PC-9 (cell line): ENCODE measurements at regions not wholly inside any gene's neighbourhood (a gene's known extent, or its start where the extent isn't known, plus 50 kb on each side); places are given as distances from the start of the nearest gene placed in this dataset.

Experiments
- BruUV-seq: library from RNA; stranded (reverse); fragments of 400-500 nt; replicated peaks from 2 replicates; lab custom pipeline; 2021; lab: Mats Ljungman, UMichigan
- CTCF ChIA-PET: fragments of 300-600 bp; sonication (Branson Sonifier 250); formaldehyde crosslinking; loops from one replicate; lab custom pipeline; 2022; ENCODE audit warnings: antibody characterized with exemption; lab: Charles Lee
- POLR2A ChIA-PET: fragments of 300-600 bp; sonication (Branson Sonifier 250); formaldehyde crosslinking; loops from one replicate; lab custom pipeline; 2022; ENCODE audit warnings: antibody characterized with exemption; ENCODE audit not compliant: unreplicated experiment; lab: Charles Lee
- DNase-seq, 2 experiments: peaks; one replicate each; pipeline versions ENCODE4 v3.0.0 to v3.0.0-alpha.2; 2015 to 2022; ENCODE audit warnings: mixed read lengths in 1 of 2
- H2AFZ ChIP-seq: fragments of 200-600 bp; sonication (generic); 2 replicates; pipeline ENCODE4 v1.8.1; 2017; ENCODE audit warnings: antibody characterized with exemption
- H3F3A ChIP-seq: fragments of 200-600 bp; sonication (generic); 2 replicates; pipeline ENCODE4 v1.8.1; 2017; ENCODE audit warnings: antibody characterized with exemption, mild to moderate bottlenecking, low read depth; ENCODE audit not compliant: insufficient read depth
- H3K27ac ChIP-seq: fragments of 200-600 bp; sonication (generic); 2 replicates; pipeline ENCODE4 v1.6.1; 2016; ENCODE audit warnings: mixed run types
- H3K27me3 ChIP-seq: fragments of 200-600 bp; sonication (generic); 2 replicates; pipeline ENCODE4 v1.6.1; 2016; ENCODE audit warnings: low read depth, mixed run types; ENCODE audit not compliant: insufficient read depth
- H3K36me3 ChIP-seq: fragments of 200-600 bp; sonication (generic); 2 replicates; pipeline ENCODE4 v1.6.1; 2016; ENCODE audit warnings: low read depth, mixed run types
- H3K4me1 ChIP-seq: fragments of 200-600 bp; sonication (generic); replicated peaks from 2 replicates; pipeline ENCODE4 v1.6.1; 2016; ENCODE audit warnings: mixed run types; ENCODE audit not compliant: insufficient read depth
- H3K4me2 ChIP-seq: fragments of 200-600 bp; sonication (generic); 2 replicates; pipeline ENCODE4 v1.6.1; 2017; ENCODE audit warnings: mixed run types
- H3K4me3 ChIP-seq: fragments of 200-600 bp; sonication (generic); 2 replicates; pipeline ENCODE4 v1.6.1; 2016; ENCODE audit warnings: mixed run types
- H3K79me2 ChIP-seq: fragments of 200-600 bp; sonication (generic); 2 replicates; pipeline ENCODE4 v1.6.1; 2017; ENCODE audit warnings: low read depth, mixed run types
- H3K9me2 ChIP-seq: fragments of 200-600 bp; sonication (generic); 2 replicates; pipeline ENCODE4 v1.8.1; 2017; ENCODE audit warnings: mild to moderate bottlenecking; ENCODE audit not compliant: insufficient read depth
- H3K9me3 ChIP-seq: fragments of 200-600 bp; sonication (generic); 2 replicates; pipeline ENCODE4 v1.8.1; 2016; ENCODE audit warnings: low read depth; ENCODE audit not compliant: insufficient read depth
- H4K20me1 ChIP-seq: fragments of 200-600 bp; sonication (generic); 2 replicates; pipeline ENCODE4 v1.8.1; 2017; ENCODE audit not compliant: insufficient read depth
- CTCF ChIP-seq: fragments of 200-600 bp; sonication (generic); conservative IDR thresholded peaks from 2 replicates; pipeline ENCODE4 v1.6.1; 2017; ENCODE audit warnings: mixed run types, antibody characterized with exemption, mild to moderate bottlenecking, moderate library complexity
- EZH2 ChIP-seq: fragments of 200-600 bp; sonication (generic); IDR thresholded peaks from 2 replicates; pipeline ENCODE4 v1.8.0; 2017; ENCODE audit warnings: antibody characterized with exemption, low read depth
- intact Hi-C: fragments of 100-400 bp; cut with micrococcal nuclease; formaldehyde crosslinking; loops from one replicate; pipeline ENCODE4 v1.10.0; 2022; ENCODE audit not compliant: unreplicated experiment

GRCh38 chr3:152564459-152564858 is 270.5 kb upstream of the P2RY1 start:
- CTCF ChIA-PET = no interaction called here
- BruUV-seq = no TSS peak

GRCh38 chr3:152574461-152575079 is 260.4 kb upstream of the P2RY1 start:
- Histone ChIP-seq H3K4me2 (no peak overlapping the region), H4K20me1 (no peaks in the 10 kb centered on the region), H3K27ac (no peak overlapping the region), H3K9me2 (no peaks in the 10 kb centered on the region), H3F3A (no peaks in the 10 kb centered on the region), H3K4me3 (no peak overlapping the region), H3K27me3 (no peaks in the 10 kb centered on the region), H2AFZ (no peak overlapping the region), H3K36me3 (no peaks in the 10 kb centered on the region), H3K9me3 (no peaks in the 10 kb centered on the region), H3K79me2 (no peaks in the 10 kb centered on the region), H3K4me1 (no peaks in the 10 kb centered on the region)
- DNase-seq = peak in 1 of 2 experiments; percentile 46
- no TSS peak for BruUV-seq
- TF ChIP-seq EZH2 (no peak), CTCF (peak; percentile 74)
- ChIA-PET POLR2A (interaction anchor here (0.7 kb wide), 1 partner anchor 703 kb away, joined by 3 read pairs; no protein-coding TSS in a partner anchor), CTCF (interaction anchor here (0.6 kb wide), 1 partner anchor 1153 kb away, joined by 5 read pairs; no protein-coding TSS in a partner anchor)
- intact Hi-C loops = loop anchor here (1.0 to 10.0 kb wide), 7 partner anchors 100 to 1407 kb away; no protein-coding TSS in a partner anchor

More at GRCh38 chr3:152564459-152564858, 270.5 kb upstream of the P2RY1 start:
- H3K4me2 ChIP-seq = no peak overlapping the region
- peak overlapping the region; percentile 25; the same call in 1 of the 2 replicates for H2AFZ ChIP-seq
- no peak overlapping the region for H3K27ac ChIP-seq
- H3K79me2 ChIP-seq = no peaks in the 10 kb centered on the region
- H3K27me3 ChIP-seq = no peaks in the 10 kb centered on the region
- DNase-seq = no peak
- H4K20me1 ChIP-seq = no peaks in the 10 kb centered on the region
- H3K4me1 ChIP-seq = no peaks in the 10 kb centered on the region
- H3K36me3 ChIP-seq = no peaks in the 10 kb centered on the region
- TF ChIP-seq EZH2 = no peak
- TF ChIP-seq CTCF = no peak
- no peaks in the 10 kb centered on the region for H3F3A ChIP-seq
- H3K4me3 ChIP-seq = no peak overlapping the region
- POLR2A ChIA-PET = no interaction called here
- intact Hi-C loops = no loop called here
- peaks cover 6% of the 10 kb centered on the region; the same call in 1 of the 2 replicates for H3K9me2 ChIP-seq
- H3K9me3 ChIP-seq = no peaks in the 10 kb centered on the region

- Histone ChIP-seq H3K36me3 (no peaks in the 10 kb centered on the region), H3K4me1 (no peaks in the 10 kb centered on the region), H3K9me3 (no peaks in the 10 kb centered on the region), H3K27me3 (no peaks in the 10 kb centered on the region), H2AFZ (no peak overlapping the region), H3K79me2 (no peaks in the 10 kb centered on the region), H3F3A (no peaks in the 10 kb centered on the region), H3K4me3 (no peak overlapping the region), H3K4me2 (no peak overlapping the region), H3K27ac (no peak overlapping the region), H3K9me2 (no peaks in the 10 kb centered on the region), H4K20me1 (no peaks in the 10 kb centered on the region)
- intact Hi-C loops = loop anchor here (10.0 kb wide), 1 partner anchor 104 kb away; no protein-coding TSS in a partner anchor
- TF ChIP-seq EZH2 (no peak), CTCF (no peak)
- DNase-seq = no peak
- ChIA-PET POLR2A (no interaction called here), CTCF (no interaction called here)
- BruUV-seq = no TSS peak
Observed at GRCh38 chr3:152578769-152579168, 256.2 kb upstream of the P2RY1 start.
